ENCODE measurements at regions not wholly inside any gene's neighbourhood (a gene's known extent, or its start where the extent isn't known, plus 50 kb on each side); places are given as distances from the start of the nearest gene placed in this dataset.

- no peak for TF ChIP-seq CTCF (IDR thresholded peaks at IDR 0.05)
- Mint-ChIP-seq H3K4me3 (ENCODE audit: unreplicated experiment) (no peak overlapping the region), H3K4me1 (ENCODE audit: unreplicated experiment) (peaks cover 5% of the 10 kb centered on the region), H3K27me3 (ENCODE audit: unreplicated experiment) (peaks cover 16% of the 10 kb centered on the region), H3K36me3 (ENCODE audit: unreplicated experiment) (no peaks in the 10 kb centered on the region), H3K9me3 (ENCODE audit: unreplicated experiment) (no peaks in the 10 kb centered on the region), H3K27ac (ENCODE audit: unreplicated experiment) (no peak overlapping the region)
- no peak for DNase-seq (ENCODE audit: extremely low spot score, unreplicated experiment)
These were observed 420.7 kb upstream of the CADM1 start for GRCh38 chr11:115924744-115925567.

GRCh38 chr11:115922876-115923275 is 418.7 kb upstream of the CADM1 start:
- DNase-seq (ENCODE audit: extremely low spot score, unreplicated experiment): no peak
- H3K4me3 Mint-ChIP-seq (ENCODE audit: unreplicated experiment): no peak overlapping the region
- H3K4me1 Mint-ChIP-seq (ENCODE audit: unreplicated experiment): peaks cover 8% of the 10 kb centered on the region
- H3K27ac Mint-ChIP-seq (ENCODE audit: unreplicated experiment): no peak overlapping the region
- H3K36me3 Mint-ChIP-seq (ENCODE audit: unreplicated experiment): no peaks in the 10 kb centered on the region
- no peak for TF ChIP-seq CTCF (IDR thresholded peaks at IDR 0.05)
- peaks cover 11% of the 10 kb centered on the region for H3K27me3 Mint-ChIP-seq (ENCODE audit: unreplicated experiment)
- no peaks in the 10 kb centered on the region for H3K9me3 Mint-ChIP-seq (ENCODE audit: unreplicated experiment)

GRCh38 chr11:115921986-115922385 is 417.8 kb upstream of the CADM1 start:
- Mint-ChIP-seq H3K9me3 (ENCODE audit: unreplicated experiment) (no peaks in the 10 kb centered on the region), H3K4me3 (ENCODE audit: unreplicated experiment) (no peak overlapping the region)
- TF ChIP-seq CTCF (IDR thresholded peaks at IDR 0.05): no peak

GRCh38 chr11:115921540-115921939 is 417.3 kb upstream of the CADM1 start:
- Mint-ChIP-seq H3K4me3 (ENCODE audit: unreplicated experiment) (no peak overlapping the region), H3K9me3 (ENCODE audit: unreplicated experiment) (no peaks in the 10 kb centered on the region), H3K4me1 (ENCODE audit: unreplicated experiment) (peaks cover 8% of the 10 kb centered on the region), H3K36me3 (ENCODE audit: unreplicated experiment) (no peaks in the 10 kb centered on the region), H3K27ac (ENCODE audit: unreplicated experiment) (no peak overlapping the region), H3K27me3 (ENCODE audit: unreplicated experiment) (peaks cover 4% of the 10 kb centered on the region)
- no peak for TF ChIP-seq CTCF (IDR thresholded peaks at IDR 0.05)
- no peak for DNase-seq (ENCODE audit: extremely low spot score, unreplicated experiment)

More at GRCh38 chr11:115921986-115922385, 417.8 kb upstream of the CADM1 start:
- no peak for DNase-seq (ENCODE audit: extremely low spot score, unreplicated experiment)
- Mint-ChIP-seq H3K27me3 (ENCODE audit: unreplicated experiment) (peaks cover 4% of the 10 kb centered on the region), H3K27ac (ENCODE audit: unreplicated experiment) (no peak overlapping the region), H3K36me3 (ENCODE audit: unreplicated experiment) (no peaks in the 10 kb centered on the region), H3K4me1 (ENCODE audit: unreplicated experiment) (peaks cover 8% of the 10 kb centered on the region)

GRCh38 chr11:115920841-115921480 is 416.7 kb upstream of the CADM1 start:
- Mint-ChIP-seq H3K9me3 (ENCODE audit: unreplicated experiment) (no peaks in the 10 kb centered on the region), H3K27me3 (ENCODE audit: unreplicated experiment) (no peaks in the 10 kb centered on the region), H3K4me3 (ENCODE audit: unreplicated experiment) (no peak overlapping the region), H3K27ac (ENCODE audit: unreplicated experiment) (no peak overlapping the region), H3K4me1 (ENCODE audit: unreplicated experiment) (peaks cover 8% of the 10 kb centered on the region), H3K36me3 (ENCODE audit: unreplicated experiment) (no peaks in the 10 kb centered on the region)
- no peak for DNase-seq (ENCODE audit: extremely low spot score, unreplicated experiment)
- TF ChIP-seq CTCF (IDR thresholded peaks at IDR 0.05): no peak
